Right atrium auricular region (tissue), 2 donors: ENCODE measurements at regions not wholly inside any gene's neighbourhood (a gene's known extent, or its start where the extent isn't known, plus 50 kb on each side); places are given as distances from the start of the nearest gene placed in this dataset.

Experiments
- DNase-seq: peaks from one replicate; pipeline ENCODE4 v3.0.0-alpha.2; 2019; ENCODE audit warnings: low spot score
- H3K27ac ChIP-seq, 2 donors: fragments of 200-600 bp; sonication (generic); 1 replicate in 1 of 2; 2 replicates in 1 of 2; pipeline ENCODE4 v1.5.1; 2016 to 2019
- H3K27me3 ChIP-seq, 2 donors: fragments of 200-600 bp; sonication (generic); one replicate each; pipeline versions ENCODE4 v1.5.1 to v1.6.0; 2017 to 2019
- H3K36me3 ChIP-seq: fragments of 200-600 bp; sonication (generic); one replicate; pipeline ENCODE4 v1.5.1; 2016
- H3K4me1 ChIP-seq, 2 donors: fragments of 200-600 bp; sonication (generic); one replicate each; pipeline versions ENCODE4 v1.5.1 to v1.6.0; 2017 to 2019
- H3K4me3 ChIP-seq, 2 donors: fragments of 200-600 bp; sonication (generic); 1 replicate in 1 of 2; 2 replicates in 1 of 2; pipeline ENCODE4 v1.5.1; 2017 to 2019; ENCODE audit warnings: mild to moderate bottlenecking in 1 of 2, moderate library complexity in 1 of 2
- H3K9me3 ChIP-seq, 2 donors: fragments of 200-600 bp; sonication (generic); one replicate each; pipeline ENCODE4 v1.5.1; 2019
- CTCF ChIP-seq, 2 donors: fragments of 200-600 bp; sonication (generic); IDR thresholded peaks; one replicate each; pipeline ENCODE4 v1.5.1; 2019; ENCODE audit warnings: antibody characterized with exemption in 2 of 2

- no peak for DNase-seq
- H3K36me3 ChIP-seq, result no peaks in the 10 kb centered on the region
- no peaks in the 10 kb centered on the region for H3K4me1 ChIP-seq
- no peak overlapping the region for H3K27ac ChIP-seq
- no peak overlapping the region for H3K4me3 ChIP-seq
- H3K27me3 ChIP-seq, result no peaks in the 10 kb centered on the region
- no peak for TF ChIP-seq CTCF (IDR thresholded peaks at IDR 0.05)
- no peaks in the 10 kb centered on the region for H3K9me3 ChIP-seq
Observed at GRCh38 chr21:25373126-25374082, 233.9 kb downstream of the MRPL39 start.

- Histone ChIP-seq H3K27me3 (no peaks in the 10 kb centered on the region), H3K4me3 (no peak overlapping the region), H3K9me3 (no peaks in the 10 kb centered on the region), H3K36me3 (no peaks in the 10 kb centered on the region), H3K4me1 (no peaks in the 10 kb centered on the region), H3K27ac (no peak overlapping the region)
- DNase-seq, result no peak
- TF ChIP-seq CTCF (IDR thresholded peaks at IDR 0.05), result no peak
Observed at GRCh38 chr21:25371841-25372425, 235.3 kb downstream of the MRPL39 start.

GRCh38 chr21:25370311-25370744 lies 237.0 kb downstream of the MRPL39 start:
- no peak for DNase-seq
- Histone ChIP-seq H3K9me3 (no peaks in the 10 kb centered on the region), H3K27ac (no peak overlapping the region), H3K36me3 (no peaks in the 10 kb centered on the region), H3K4me3 (no peak overlapping the region), H3K4me1 (no peaks in the 10 kb centered on the region), H3K27me3 (no peaks in the 10 kb centered on the region)
- no peak for TF ChIP-seq CTCF (IDR thresholded peaks at IDR 0.05)

GRCh38 chr21:25369524-25370300 lies 237.6 kb downstream of the MRPL39 start:
- H3K4me1 ChIP-seq, result no peaks in the 10 kb centered on the region
- no peak overlapping the region for H3K27ac ChIP-seq
- H3K27me3 ChIP-seq, result no peaks in the 10 kb centered on the region
- DNase-seq, result no peak
- no peaks in the 10 kb centered on the region for H3K9me3 ChIP-seq
- no peaks in the 10 kb centered on the region for H3K36me3 ChIP-seq
- H3K4me3 ChIP-seq, result no peak overlapping the region
- TF ChIP-seq CTCF (IDR thresholded peaks at IDR 0.05), result no peak

GRCh38 chr21:25368531-25368930 lies 238.8 kb downstream of the MRPL39 start:
- Histone ChIP-seq H3K36me3 (no peaks in the 10 kb centered on the region), H3K27ac (no peak overlapping the region), H3K4me1 (no peaks in the 10 kb centered on the region), H3K4me3 (no peak overlapping the region), H3K27me3 (no peaks in the 10 kb centered on the region), H3K9me3 (no peaks in the 10 kb centered on the region)
- DNase-seq, result no peak
- TF ChIP-seq CTCF (IDR thresholded peaks at IDR 0.05), result no peak
